ENCODE measurements at regions not wholly inside any gene's neighbourhood (a gene's known extent, or its start where the extent isn't known, plus 50 kb on each side); places are given as distances from the start of the nearest gene placed in this dataset.

GRCh38 chr17:70610161-70610560 lies 440.8 kb downstream of the KCNJ2 start:
- TF ChIP-seq CTCF (IDR thresholded peaks at IDR 0.05; ENCODE audit: low read depth, low read length, missing input control) (no peak), ZBTB33 (IDR thresholded peaks at IDR 0.05) (no peak), SP1 (IDR thresholded peaks at IDR 0.05) (no peak), EGR1 (IDR thresholded peaks at IDR 0.05; ENCODE audit: low read depth in 2 of 2) (no peak), YY1 (IDR thresholded peaks at IDR 0.05) (no peak)

All from liver (tissue), 3 donors.